AG09319 (cell line): ENCODE measurements at regions not wholly inside any gene's neighbourhood (a gene's known extent, or its start where the extent isn't known, plus 50 kb on each side); places are given as distances from the start of the nearest gene placed in this dataset.

Experiments
- DNase-seq: peaks from one replicate; pipeline ENCODE4 v3.0.0-alpha.2; 2010; ENCODE audit warnings: low read depth; ENCODE audit errors: extremely low read depth
- CTCF ChIP-seq: IDR thresholded peaks from 2 replicates; pipeline ENCODE4 v1.5.1; 2011; ENCODE audit warnings: low read depth, mild to moderate bottlenecking, inconsistent platforms, low read length, moderate library complexity

DNA sequence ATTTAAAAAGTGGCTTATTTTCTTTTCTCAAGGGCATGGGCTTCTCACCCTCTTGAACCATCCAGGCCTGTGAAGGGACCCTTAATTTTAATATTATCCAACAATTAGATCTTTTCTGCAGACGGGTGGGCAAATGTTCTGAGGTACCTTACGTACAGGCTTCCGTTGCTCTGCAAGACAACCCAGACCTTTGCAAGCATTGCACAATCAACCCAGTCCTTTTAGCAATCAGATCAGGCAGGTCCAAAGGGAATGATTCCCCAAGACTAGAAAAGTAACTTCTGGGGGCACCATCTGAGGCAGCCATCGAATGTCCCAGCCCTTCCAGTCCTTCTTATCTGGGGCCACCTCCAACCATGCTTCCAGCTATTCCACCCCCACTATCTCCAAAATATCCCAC is 67.3 kb upstream of the TACR3 start:
- DNase-seq = no peak
- TF ChIP-seq CTCF = no peak

GRCh38 chr4:103786593-103786992 is 66.8 kb upstream of the TACR3 start:
- no peak for TF ChIP-seq CTCF
- DNase-seq = no peak

DNA sequence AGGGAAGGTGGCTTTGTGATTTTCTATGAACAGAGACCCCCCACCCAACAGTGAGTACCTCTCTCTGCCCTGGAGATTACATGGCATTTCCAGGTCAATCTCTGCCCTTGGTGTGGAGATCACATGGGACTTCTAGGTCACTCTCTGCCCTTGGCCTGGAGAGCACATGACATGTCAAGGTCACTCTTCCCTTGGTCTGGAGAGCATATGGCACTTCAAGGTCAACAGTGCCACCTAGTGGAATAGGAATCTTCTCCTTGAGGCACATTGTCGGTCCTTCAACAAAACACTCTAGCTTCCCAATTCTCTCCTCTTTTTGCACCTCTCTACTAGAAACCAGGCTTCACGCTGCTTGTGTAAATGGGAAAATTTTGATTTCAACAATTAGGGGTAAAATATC is 66.2 kb upstream of the TACR3 start:
- peak; percentile 57 for TF ChIP-seq CTCF
- peak; percentile 5 for DNase-seq

- TF ChIP-seq CTCF = no peak
- no peak for DNase-seq
Measured at GRCh38 chr4:103778221-103778620, 58.4 kb upstream of the TACR3 start.

DNA sequence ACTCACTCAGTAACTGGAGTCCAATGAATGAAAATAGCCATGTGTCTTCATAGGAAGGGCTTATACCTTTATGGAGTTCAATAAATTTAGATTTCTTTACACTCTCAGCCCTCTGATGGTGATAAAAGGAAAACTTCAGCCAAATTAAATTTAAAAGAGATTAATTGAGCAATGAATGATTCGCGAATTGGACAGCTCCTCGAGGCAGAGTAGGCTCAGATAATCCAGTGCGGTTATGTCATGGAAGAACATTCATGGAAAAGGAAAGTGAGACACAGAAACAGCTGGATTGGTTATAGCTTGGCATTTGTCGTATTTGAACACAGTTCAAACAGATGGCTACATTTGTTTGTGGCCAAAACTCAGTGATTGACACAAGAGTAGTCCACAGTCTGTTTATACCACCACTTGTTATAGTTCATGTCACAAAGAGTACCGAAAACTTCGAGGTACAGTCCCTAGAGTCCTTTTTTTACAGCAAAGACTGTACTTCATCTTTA is 54.6 kb upstream of the TACR3 start:
- no peak for TF ChIP-seq CTCF
- no peak for DNase-seq

- TF ChIP-seq CTCF = no peak
- DNase-seq = no peak
Measured at GRCh38 chr4:103773691-103774231, 54.0 kb upstream of the TACR3 start.
